ENCODE measurements at regions not wholly inside any gene's neighbourhood (a gene's known extent, or its start where the extent isn't known, plus 50 kb on each side); places are given as distances from the start of the nearest gene placed in this dataset.
"Not testable (repeated sequence)": the region's sequence is repeated elsewhere in the genome, so short reads cannot be mapped to it uniquely, and the experiment has no call there.

- no peak for DNase-seq
Observed at GRCh38 chr4:160372390-160372789, 1269.5 kb downstream of the RAPGEF2 start.

GRCh38 chr4:160373911-160374310, 1271.0 kb downstream of the RAPGEF2 start:
- DNase-seq, result no peak

DNA sequence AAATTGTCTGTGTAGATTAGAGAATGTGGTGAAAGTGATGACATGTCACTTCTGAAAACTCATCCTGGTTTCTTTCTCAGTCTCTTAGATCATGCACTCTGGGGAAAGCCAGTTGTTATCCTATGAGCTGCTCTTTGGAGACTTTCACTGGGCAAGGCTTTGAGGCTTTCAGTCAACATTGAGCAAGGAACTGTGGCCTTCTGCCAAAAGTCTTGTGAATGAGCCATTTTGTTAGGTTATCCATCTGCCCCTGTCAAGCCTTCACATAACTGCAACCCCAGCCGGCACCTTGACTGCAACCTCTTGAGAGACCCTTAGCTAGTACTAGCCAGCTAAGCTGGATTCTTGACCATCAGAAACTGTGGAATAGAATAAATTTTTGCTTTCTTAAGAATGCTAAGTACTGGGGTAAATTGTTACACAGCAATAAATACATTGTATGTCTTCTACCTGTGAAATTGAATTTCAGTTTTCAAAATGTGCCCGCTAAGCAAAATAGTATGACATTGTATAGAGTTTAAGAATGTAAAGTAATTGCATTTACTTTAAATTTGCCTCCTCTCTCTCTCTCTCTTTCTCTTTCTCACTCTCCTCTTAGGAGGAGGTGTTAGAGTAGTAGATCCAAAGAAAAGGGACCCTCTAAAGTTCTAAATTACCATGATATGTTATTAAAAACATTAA, 1273.0 kb downstream of the RAPGEF2 start:
- DNase-seq, result no peak

GRCh38 chr4:160386846-160387245, 1284.0 kb downstream of the RAPGEF2 start:
- DNase-seq, result no peak

- no peak for DNase-seq
Observed at GRCh38 chr4:160399826-160400225, 1296.9 kb downstream of the RAPGEF2 start.

GRCh38 chr4:160403081-160403480, 1300.2 kb downstream of the RAPGEF2 start:
- no peak for DNase-seq

- no peak for DNase-seq
Observed at GRCh38 chr4:160406263-160406825, 1303.5 kb downstream of the RAPGEF2 start.

GRCh38 chr4:160414496-160414895, 1311.6 kb downstream of the RAPGEF2 start:
- no peak for DNase-seq

DNA sequence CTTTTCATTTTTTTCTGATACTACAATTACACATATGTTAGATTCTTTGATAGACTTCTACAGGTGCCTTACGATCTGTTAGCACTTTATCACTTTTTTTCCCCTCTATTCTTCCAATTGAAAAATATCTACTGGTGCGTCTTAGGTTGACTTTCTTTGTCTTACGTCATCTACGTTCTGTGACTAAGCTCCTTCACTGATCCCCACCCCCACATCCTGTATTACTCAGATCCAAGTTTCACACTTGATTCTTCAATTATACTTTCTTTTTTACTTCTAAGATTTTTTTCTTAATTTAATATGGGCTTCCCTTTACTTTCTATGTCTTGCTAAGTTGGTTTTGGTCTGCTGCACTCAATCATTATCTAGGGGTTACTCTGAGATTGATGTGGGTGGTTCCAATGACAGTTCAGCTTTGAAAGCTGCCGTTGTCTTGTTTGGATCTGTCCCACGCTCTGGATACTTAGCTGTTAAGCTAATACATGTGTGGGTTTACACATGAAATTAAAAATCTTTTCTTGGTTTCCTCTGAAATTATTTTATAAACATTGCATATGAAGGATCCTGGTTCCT, 1321.1 kb downstream of the RAPGEF2 start:
- no peak for DNase-seq

DNA sequence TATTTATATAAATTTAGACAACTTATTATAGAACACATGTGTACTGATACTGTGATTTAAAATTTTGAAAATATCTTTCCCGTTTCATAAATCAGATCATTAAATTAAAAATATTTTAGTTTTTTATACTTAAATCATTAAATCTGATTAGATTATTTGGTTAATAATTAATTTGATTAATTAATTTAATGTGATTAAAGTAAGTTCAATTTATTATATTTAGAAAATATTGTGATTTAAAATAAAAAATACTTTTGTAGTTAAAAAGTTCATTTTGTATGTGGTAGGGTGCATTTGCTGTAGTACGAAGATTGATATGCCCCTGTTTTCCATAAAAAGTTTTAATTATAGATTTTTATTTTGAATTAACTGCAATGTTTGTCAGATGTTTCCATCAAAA, 1323.4 kb downstream of the RAPGEF2 start:
- no peak for DNase-seq

- no peak for DNase-seq
Observed at GRCh38 chr4:160450876-160451275, 1348.0 kb downstream of the RAPGEF2 start.

DNA sequence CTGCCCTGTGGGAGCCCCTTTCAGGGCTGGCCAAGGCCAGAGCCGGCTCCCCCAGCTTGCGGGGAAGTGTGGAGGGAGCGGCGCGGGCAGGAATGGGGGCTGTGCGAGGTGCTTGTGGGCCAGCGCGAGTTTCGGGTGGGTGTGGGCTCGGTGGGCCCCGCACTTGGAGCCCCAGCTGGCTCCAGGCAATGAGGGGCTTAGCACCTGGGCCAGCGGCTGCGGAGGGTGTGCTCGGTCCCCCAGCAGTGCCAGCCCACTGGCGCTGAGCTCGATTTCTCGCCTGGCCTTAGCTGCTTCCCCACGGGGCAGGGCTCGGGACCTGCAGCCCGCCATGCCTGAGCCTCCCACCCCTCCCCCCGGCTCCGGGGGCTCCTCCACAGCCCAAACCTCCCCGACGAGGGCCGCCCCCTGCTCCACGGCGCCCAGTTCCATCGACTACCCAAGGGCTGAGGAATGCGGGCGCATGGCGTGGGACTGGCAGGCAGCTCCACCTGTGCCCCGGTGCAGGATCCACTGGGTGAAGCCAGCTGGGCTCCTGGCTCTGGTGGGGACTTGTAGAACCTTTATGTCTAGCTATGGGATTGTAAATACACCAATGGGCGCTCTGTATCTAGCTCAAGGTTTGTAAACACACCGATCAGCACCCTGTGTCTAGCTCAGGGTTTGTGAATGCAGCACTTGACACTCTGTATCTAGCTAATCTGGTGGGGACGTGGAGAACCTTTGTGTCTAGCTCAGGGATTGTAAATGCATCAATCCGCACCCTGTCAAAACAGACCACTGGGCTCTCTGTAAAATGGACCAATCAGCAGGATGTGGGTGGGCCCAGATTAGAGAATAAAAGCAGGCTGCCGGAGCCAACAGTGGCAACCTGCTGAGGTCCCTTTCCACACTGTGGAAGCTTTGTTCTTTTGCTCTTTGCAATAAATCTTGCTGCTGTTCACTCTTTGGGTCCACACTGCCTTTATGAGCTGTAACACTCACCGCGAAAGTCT, 1379.1 kb downstream of the RAPGEF2 start:
- not testable (repeated sequence) for DNase-seq

GRCh38 chr4:160485071-160485687, 1382.3 kb downstream of the RAPGEF2 start:
- no peak for DNase-seq

DNA sequence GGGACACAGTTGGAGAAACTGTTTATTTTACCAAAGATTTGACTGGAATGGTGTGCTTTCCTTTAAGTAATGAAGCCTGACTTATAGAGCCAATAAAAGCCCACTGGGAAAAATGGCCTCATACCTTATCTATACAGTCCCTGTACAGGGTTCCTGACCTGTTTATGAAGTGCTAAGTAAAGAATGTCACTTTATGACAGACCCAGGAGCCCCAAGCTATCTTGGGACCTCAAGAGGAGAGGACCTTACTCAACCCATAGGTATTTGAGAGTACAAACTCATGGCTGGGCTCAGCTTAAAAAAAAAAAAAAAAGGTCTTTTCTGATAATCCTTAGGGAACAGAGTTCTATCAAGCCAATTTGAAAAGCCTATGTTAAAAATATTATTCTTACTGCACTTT, 1389.3 kb downstream of the RAPGEF2 start:
- DNase-seq, result no peak

GRCh38 chr4:160493206-160493605, 1390.3 kb downstream of the RAPGEF2 start:
- no peak for DNase-seq

DNA sequence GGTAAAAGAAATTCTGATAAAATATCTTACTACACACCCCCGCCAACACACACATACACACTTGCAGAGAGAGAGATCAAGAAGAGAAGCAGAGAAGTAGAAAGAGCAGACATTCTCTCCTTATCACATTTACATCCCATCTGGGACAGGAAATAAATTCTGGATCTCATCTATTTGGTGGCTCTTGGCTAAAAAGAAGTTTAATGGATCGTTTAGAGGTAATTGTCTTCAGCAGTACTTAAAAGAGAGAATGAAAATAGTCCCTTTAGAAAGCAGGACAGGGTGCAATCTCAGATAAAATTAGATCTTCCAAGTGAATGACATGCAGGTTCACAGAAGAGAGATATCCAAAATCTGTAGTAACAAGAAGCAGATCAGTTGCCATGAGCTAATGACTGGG, 1392.5 kb downstream of the RAPGEF2 start:
- DNase-seq, result no peak

- no peak for DNase-seq
Observed at GRCh38 chr4:160498211-160498610, 1395.3 kb downstream of the RAPGEF2 start.

DNA sequence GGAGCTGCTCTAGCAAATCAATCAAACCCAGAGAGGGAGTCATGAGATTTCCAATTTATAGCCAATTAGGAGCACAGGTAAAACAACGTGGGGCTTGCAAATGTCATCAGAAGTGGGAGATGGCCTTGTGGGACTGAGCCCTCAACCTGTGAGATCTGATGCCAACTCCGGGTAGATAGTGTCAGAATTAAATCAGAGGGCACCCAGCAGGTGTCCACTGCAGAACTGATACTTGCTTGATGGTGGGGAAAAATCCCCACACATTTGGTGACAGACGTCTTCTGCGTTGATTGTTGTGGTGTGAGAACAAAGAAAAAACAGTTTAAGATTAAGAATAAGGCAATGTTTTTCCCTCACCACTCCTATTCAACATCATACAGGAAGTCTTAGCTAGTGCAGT, 1402.8 kb downstream of the RAPGEF2 start:
- DNase-seq, result no peak

DNA sequence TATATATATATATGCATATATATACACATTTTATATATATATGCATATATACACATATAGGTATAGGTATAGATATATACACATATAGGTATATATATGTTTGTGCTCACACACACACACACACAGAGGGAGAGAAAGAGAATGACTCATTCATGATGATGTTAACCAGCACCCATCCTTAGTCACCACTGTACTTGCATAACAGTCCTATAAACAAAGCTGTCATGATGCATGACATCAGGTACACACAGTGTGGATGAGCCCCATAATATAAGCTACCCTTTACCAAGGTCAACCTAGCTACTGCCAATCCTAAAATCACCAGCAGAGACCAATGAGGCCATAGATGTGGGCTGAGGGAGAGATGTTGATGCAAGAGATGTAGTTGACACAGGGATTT, 1408.0 kb downstream of the RAPGEF2 start:
- no peak for DNase-seq

- no peak for DNase-seq
Observed at GRCh38 chr4:160514126-160514525, 1411.2 kb downstream of the RAPGEF2 start.

- no peak for DNase-seq
Observed at GRCh38 chr4:160523231-160523630, 1420.4 kb downstream of the RAPGEF2 start.

DNA sequence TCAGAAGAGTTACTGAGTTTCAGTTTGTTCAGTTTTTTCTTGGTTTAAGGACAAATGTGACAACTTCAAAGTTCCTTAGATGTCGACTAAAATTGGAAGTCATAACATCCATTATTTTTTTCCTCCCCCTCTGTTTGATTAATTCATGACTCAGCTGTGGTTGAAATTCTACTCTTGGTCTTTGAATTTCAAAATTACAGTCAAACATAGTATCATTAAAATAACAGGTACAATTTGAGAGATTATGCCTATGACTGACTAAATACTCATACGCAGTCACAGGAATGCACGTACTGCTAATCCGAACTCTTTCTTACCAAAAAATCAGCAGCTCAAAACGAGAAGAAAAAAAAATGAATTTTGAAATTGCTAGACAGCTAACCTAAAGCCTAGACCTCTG, 1434.8 kb downstream of the RAPGEF2 start:
- no peak for DNase-seq

GRCh38 chr4:160546201-160546600, 1443.3 kb downstream of the RAPGEF2 start:
- no peak for DNase-seq
